ENCODE measurements at regions not wholly inside any gene's neighbourhood (a gene's known extent, or its start where the extent isn't known, plus 50 kb on each side); places are given as distances from the start of the nearest gene placed in this dataset.
A peak's percentile ranks its signal among the peaks of the same experiment; 100 is the strongest.

- H3K27ac Mint-ChIP-seq: no peak overlapping the region
These were observed 856.3 kb downstream of the SUCLG1 start for GRCh38 chr2:83602753-83603152.

DNA sequence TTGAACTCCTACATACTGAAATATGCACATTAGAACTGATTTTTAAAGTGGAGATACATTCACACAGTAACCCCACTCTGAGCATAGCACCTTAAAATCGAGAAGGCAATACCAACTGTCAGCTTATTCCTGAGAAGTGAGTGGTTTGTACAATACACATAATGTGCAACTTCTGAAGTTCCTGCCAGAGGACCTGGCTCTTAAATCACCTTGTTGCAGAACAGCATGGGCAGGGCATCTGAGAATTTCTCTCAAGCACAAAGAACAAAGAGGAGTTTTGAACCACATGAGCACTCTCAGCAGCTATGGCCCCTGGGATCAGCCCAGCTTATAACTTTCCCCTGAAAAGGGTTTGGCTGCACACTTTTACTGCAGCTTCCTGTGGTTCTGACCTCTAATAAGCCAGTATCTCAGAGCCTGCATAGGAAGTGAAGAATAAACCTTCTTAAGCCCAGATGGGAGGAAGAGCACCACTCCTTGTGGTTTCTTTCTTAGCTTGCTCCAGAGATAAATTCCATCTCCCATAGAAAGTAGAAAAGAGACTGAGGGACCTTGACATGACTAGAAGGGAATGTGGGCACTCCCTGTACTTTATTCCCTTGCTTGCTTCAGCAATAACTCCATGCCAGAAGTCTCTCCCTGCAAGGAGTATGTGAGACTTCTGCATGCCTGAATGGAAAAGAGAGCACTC lies 862.3 kb downstream of the SUCLG1 start:
- no peak for DNase-seq (ENCODE audit: extremely low spot score, unreplicated experiment)
- H3K36me3 Mint-ChIP-seq: no peaks in the 10 kb centered on the region
- peaks cover 3% of the 10 kb centered on the region for H3K27me3 Mint-ChIP-seq
- TF ChIP-seq, protein P1, sequence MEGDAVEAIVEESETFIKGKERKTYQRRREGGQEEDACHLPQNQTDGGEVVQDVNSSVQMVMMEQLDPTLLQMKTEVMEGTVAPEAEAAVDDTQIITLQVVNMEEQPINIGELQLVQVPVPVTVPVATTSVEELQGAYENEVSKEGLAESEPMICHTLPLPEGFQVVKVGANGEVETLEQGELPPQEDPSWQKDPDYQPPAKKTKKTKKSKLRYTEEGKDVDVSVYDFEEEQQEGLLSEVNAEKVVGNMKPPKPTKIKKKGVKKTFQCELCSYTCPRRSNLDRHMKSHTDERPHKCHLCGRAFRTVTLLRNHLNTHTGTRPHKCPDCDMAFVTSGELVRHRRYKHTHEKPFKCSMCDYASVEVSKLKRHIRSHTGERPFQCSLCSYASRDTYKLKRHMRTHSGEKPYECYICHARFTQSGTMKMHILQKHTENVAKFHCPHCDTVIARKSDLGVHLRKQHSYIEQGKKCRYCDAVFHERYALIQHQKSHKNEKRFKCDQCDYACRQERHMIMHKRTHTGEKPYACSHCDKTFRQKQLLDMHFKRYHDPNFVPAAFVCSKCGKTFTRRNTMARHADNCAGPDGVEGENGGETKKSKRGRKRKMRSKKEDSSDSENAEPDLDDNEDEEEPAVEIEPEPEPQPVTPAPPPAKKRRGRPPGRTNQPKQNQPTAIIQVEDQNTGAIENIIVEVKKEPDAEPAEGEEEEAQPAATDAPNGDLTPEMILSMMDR (conservative IDR thresholded peaks at IDR 0.05): no peak
- H3K4me1 Mint-ChIP-seq (ENCODE audit: unreplicated experiment): peaks cover 17% of the 10 kb centered on the region
- peak overlapping the region; percentile 21 for H3K27ac Mint-ChIP-seq
- H3K9me3 Mint-ChIP-seq: peaks cover 4% of the 10 kb centered on the region
- no peak overlapping the region for H3K4me3 Mint-ChIP-seq

More at GRCh38 chr2:83602753-83603152, 856.3 kb downstream of the SUCLG1 start:
- no peak for DNase-seq (ENCODE audit: extremely low spot score, unreplicated experiment)
- TF ChIP-seq, protein P1 (conservative IDR thresholded peaks at IDR 0.05): no peak
- no peaks in the 10 kb centered on the region for H3K27me3 Mint-ChIP-seq
- H3K4me1 Mint-ChIP-seq (ENCODE audit: unreplicated experiment): no peaks in the 10 kb centered on the region
- no peaks in the 10 kb centered on the region for H3K36me3 Mint-ChIP-seq
- no peaks in the 10 kb centered on the region for H3K9me3 Mint-ChIP-seq
- H3K4me3 Mint-ChIP-seq: no peak overlapping the region

- Mint-ChIP-seq H3K27ac (peak overlapping the region; percentile 21), H3K9me3 (peaks cover 4% of the 10 kb centered on the region), H3K4me1 (ENCODE audit: unreplicated experiment) (peaks cover 17% of the 10 kb centered on the region), H3K4me3 (no peak overlapping the region), H3K36me3 (no peaks in the 10 kb centered on the region), H3K27me3 (peaks cover 3% of the 10 kb centered on the region)
- TF ChIP-seq, protein P1 (conservative IDR thresholded peaks at IDR 0.05): no peak
- DNase-seq (ENCODE audit: extremely low spot score, unreplicated experiment): no peak
These were observed 863.2 kb downstream of the SUCLG1 start for GRCh38 chr2:83595926-83596325.

- Mint-ChIP-seq H3K27me3 (peaks cover 3% of the 10 kb centered on the region), H3K36me3 (no peaks in the 10 kb centered on the region), H3K27ac (no peak overlapping the region), H3K4me3 (no peak overlapping the region), H3K9me3 (peaks cover 4% of the 10 kb centered on the region), H3K4me1 (ENCODE audit: unreplicated experiment) (peaks cover 17% of the 10 kb centered on the region)
- DNase-seq (ENCODE audit: extremely low spot score, unreplicated experiment): no peak
- TF ChIP-seq, protein P1 (conservative IDR thresholded peaks at IDR 0.05): no peak
These were observed 863.9 kb downstream of the SUCLG1 start for GRCh38 chr2:83595121-83595690.

DNA sequence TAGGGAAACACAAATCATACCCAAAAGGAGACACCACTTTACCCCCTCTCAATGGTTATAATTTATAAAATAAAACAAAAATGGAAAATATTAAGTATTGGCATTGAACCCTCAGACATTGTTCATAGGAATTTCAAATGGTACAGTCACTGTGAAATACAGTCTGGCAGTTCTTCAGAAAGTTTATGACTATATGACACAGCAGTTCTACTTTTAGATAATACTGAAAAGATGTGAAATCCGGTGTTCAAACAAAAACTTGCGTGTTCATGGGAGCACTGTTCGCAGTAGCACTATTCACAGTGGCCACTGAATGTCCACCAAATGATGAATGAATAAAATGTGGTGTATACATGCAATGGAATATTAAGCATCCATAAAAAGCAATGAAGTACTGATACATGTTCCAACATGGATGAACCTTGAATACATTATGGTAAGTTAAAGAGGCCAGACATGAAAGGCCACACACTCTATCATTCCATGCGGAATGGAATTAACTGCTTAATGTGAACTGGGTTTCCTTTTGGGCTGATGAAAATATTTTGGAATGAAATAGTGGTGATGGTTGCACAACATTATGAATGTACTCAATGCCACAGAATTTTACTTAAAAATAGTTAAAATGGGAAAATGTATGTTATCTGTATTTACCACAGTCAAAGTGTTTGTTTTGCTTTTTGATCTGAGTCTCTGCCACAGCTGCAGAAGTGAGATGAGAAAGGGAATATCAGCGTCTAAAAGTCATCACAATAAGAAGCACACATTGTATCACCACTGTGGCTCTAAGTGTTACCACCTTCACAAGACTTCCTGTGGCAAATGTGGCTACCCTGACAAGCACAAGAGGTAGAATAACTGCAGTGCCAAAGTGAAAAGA lies 864.6 kb downstream of the SUCLG1 start:
- peaks cover 4% of the 10 kb centered on the region for H3K9me3 Mint-ChIP-seq
- no peak for DNase-seq (ENCODE audit: extremely low spot score, unreplicated experiment)
- H3K4me1 Mint-ChIP-seq (ENCODE audit: unreplicated experiment): peaks cover 17% of the 10 kb centered on the region
- H3K36me3 Mint-ChIP-seq: no peaks in the 10 kb centered on the region
- TF ChIP-seq, protein P1 (conservative IDR thresholded peaks at IDR 0.05): no peak
- no peak overlapping the region for H3K4me3 Mint-ChIP-seq
- H3K27ac Mint-ChIP-seq: no peak overlapping the region
- H3K27me3 Mint-ChIP-seq: peaks cover 3% of the 10 kb centered on the region
